HG02678 (cell line): ENCODE measurements at regions not wholly inside any gene's neighbourhood (a gene's known extent, or its start where the extent isn't known, plus 50 kb on each side); places are given as distances from the start of the nearest gene placed in this dataset.
"Not testable (repeated sequence)": the region's sequence is repeated elsewhere in the genome, so short reads cannot be mapped to it uniquely, and the experiment has no call there.

Source experiments
- ATAC-seq: cut with Tn5 transposase; IDR thresholded peaks from one replicate; pipeline ENCODE4 v1.9.1; 2021; ENCODE audit warnings: mild to moderate bottlenecking, moderate library complexity; ENCODE audit not compliant: unreplicated experiment

GRCh38 chr16:60200161-60200560 lies 1466.0 kb upstream of the GOT2 start:
- no peak for ATAC-seq

- ATAC-seq = no peak
Observed at GRCh38 chr16:60199150-60199549, 1465.0 kb upstream of the GOT2 start.

GRCh38 chr16:60181536-60181935 lies 1447.4 kb upstream of the GOT2 start:
- ATAC-seq = no peak

GRCh38 chr16:60180609-60181008 lies 1446.5 kb upstream of the GOT2 start:
- no peak for ATAC-seq

- ATAC-seq = no peak
Observed at GRCh38 chr16:60170196-60170595, 1436.1 kb upstream of the GOT2 start.

GRCh38 chr16:60166111-60166510 lies 1432.0 kb upstream of the GOT2 start:
- ATAC-seq = no peak

- ATAC-seq = no peak
Observed at GRCh38 chr16:60151987-60152386, 1417.9 kb upstream of the GOT2 start.

GRCh38 chr16:60150907-60151306 lies 1416.8 kb upstream of the GOT2 start:
- ATAC-seq = no peak

- ATAC-seq = no peak
Observed at GRCh38 chr16:60143348-60143705, 1409.2 kb upstream of the GOT2 start.

- ATAC-seq = no peak
Observed at GRCh38 chr16:60142619-60143347, 1408.7 kb upstream of the GOT2 start.

GRCh38 chr16:60137891-60138290 lies 1403.8 kb upstream of the GOT2 start:
- no peak for ATAC-seq

GRCh38 chr16:60127196-60127595 lies 1393.1 kb upstream of the GOT2 start:
- ATAC-seq = no peak

- ATAC-seq = not testable (repeated sequence)
Observed at GRCh38 chr16:60126115-60126514, 1392.0 kb upstream of the GOT2 start.

GRCh38 chr16:60123392-60124023 lies 1389.4 kb upstream of the GOT2 start:
- ATAC-seq = no peak

GRCh38 chr16:60120586-60120985 lies 1386.5 kb upstream of the GOT2 start:
- ATAC-seq = no peak

- no peak for ATAC-seq
Observed at GRCh38 chr16:60110531-60110930, 1376.4 kb upstream of the GOT2 start.

GRCh38 chr16:60107871-60108270 lies 1373.8 kb upstream of the GOT2 start:
- ATAC-seq = no peak

- ATAC-seq = no peak
Observed at GRCh38 chr16:60107437-60107836, 1373.3 kb upstream of the GOT2 start.

GRCh38 chr16:60100371-60100770 lies 1366.3 kb upstream of the GOT2 start:
- ATAC-seq = no peak

- ATAC-seq = no peak
Observed at GRCh38 chr16:60091529-60091928, 1357.4 kb upstream of the GOT2 start.

GRCh38 chr16:60091071-60091470 lies 1357.0 kb upstream of the GOT2 start:
- no peak for ATAC-seq

GRCh38 chr16:60087530-60087929 lies 1353.4 kb upstream of the GOT2 start:
- ATAC-seq = no peak

GRCh38 chr16:60078819-60079218 lies 1344.7 kb upstream of the GOT2 start:
- ATAC-seq = not testable (repeated sequence)
